IMR-90 (cell line): ENCODE measurements at regions not wholly inside any gene's neighbourhood (a gene's known extent, or its start where the extent isn't known, plus 50 kb on each side); places are given as distances from the start of the nearest gene placed in this dataset.

Experiments
- ATAC-seq: fragments of 200-7000 bp; cut with Tn5 transposase; 2 replicates; pipeline ENCODE4 v1.9.1; 2020; ENCODE audit warnings: low read depth, mild to moderate bottlenecking, moderate library complexity
- BruUV-seq: library from RNA; stranded (reverse); fragments of 400-500 nt; replicated peaks from 2 replicates; lab custom pipeline; 2021; lab: Mats Ljungman, UMichigan
- CTCF ChIA-PET: fragments of 300-600 bp; formaldehyde crosslinking; extraction: SDS; loops from one replicate; lab custom pipeline; 2021; ENCODE audit warnings: antibody characterized with exemption; lab: Yijun Ruan, JAX
- POLR2A ChIA-PET: fragments of 300-600 bp; sonication (Branson Sonifier 250); formaldehyde crosslinking; loops from one replicate; lab custom pipeline; 2022; ENCODE audit warnings: antibody characterized with exemption; ENCODE audit not compliant: unreplicated experiment; lab: Charles Lee
- DNase-seq: peaks from one replicate; pipeline ENCODE4 v3.0.0; 2013
- H2AFZ ChIP-seq: replicated peaks from 2 replicates; pipeline ENCODE3; 2013; ENCODE audit warnings: low read length, mild to moderate bottlenecking; ENCODE audit not compliant: poor library complexity
- H2AK5ac ChIP-seq: 2 replicates; pipeline ENCODE4 v1.6.1; 2013; ENCODE audit warnings: low read depth, low read length, inconsistent platforms
- H2AK9ac ChIP-seq: replicated peaks from 2 replicates; pipeline ENCODE3; 2013; ENCODE audit warnings: mild to moderate bottlenecking, low read depth, low read length, moderate library complexity; ENCODE audit not compliant: poor library complexity
- H2BK120ac ChIP-seq: 2 replicates; pipeline ENCODE4 v1.6.1; 2013; ENCODE audit warnings: low read depth, low read length, inconsistent platforms
- H2BK15ac ChIP-seq: 3 replicates; pipeline ENCODE4 v1.6.1; 2013; ENCODE audit warnings: low read depth, low read length, inconsistent platforms
- H2BK20ac ChIP-seq: 2 replicates; pipeline ENCODE4 v1.6.1; 2013; ENCODE audit warnings: low read depth, mild to moderate bottlenecking, inconsistent platforms, low read length, moderate library complexity
- H2BK5ac ChIP-seq: 2 replicates; pipeline ENCODE4 v1.6.1; 2013; ENCODE audit warnings: mild to moderate bottlenecking, low read depth, low read length, inconsistent platforms; ENCODE audit not compliant: poor library complexity, severe bottlenecking
- H3K14ac ChIP-seq: replicated peaks from 2 replicates; pipeline ENCODE4 v1.6.1; 2013; ENCODE audit warnings: low read depth, low read length, inconsistent platforms
- H3K18ac ChIP-seq: 2 replicates; pipeline ENCODE4 v1.6.1; 2013; ENCODE audit warnings: low read depth, low read length, control low read depth
- H3K23ac ChIP-seq: 2 replicates; pipeline ENCODE4 v1.6.1; 2013; ENCODE audit warnings: low read depth, low read length, inconsistent platforms
- H3K27ac ChIP-seq: 2 replicates; pipeline ENCODE4 v1.5.1; 2013; ENCODE audit warnings: mild to moderate bottlenecking, control low read depth, low read length; ENCODE audit not compliant: insufficient read depth
- H3K27me3 ChIP-seq: 2 replicates; pipeline ENCODE4 v1.6.1; 2013; ENCODE audit warnings: low read length; ENCODE audit not compliant: control insufficient read depth, insufficient read depth
- H3K36me3 ChIP-seq: 2 replicates; pipeline ENCODE4 v1.6.1; 2013; ENCODE audit warnings: low read length, mixed read lengths; ENCODE audit not compliant: control insufficient read depth, insufficient read depth
- H3K4ac ChIP-seq: 2 replicates; pipeline ENCODE4 v1.6.1; 2013; ENCODE audit warnings: low read depth, low read length, inconsistent platforms
- H3K4me1 ChIP-seq: 2 replicates; pipeline ENCODE4 v1.6.1; 2013; ENCODE audit warnings: low read length, mixed read lengths; ENCODE audit not compliant: control insufficient read depth, insufficient read depth
- H3K4me2 ChIP-seq: 2 replicates; pipeline ENCODE4 v1.6.1; 2013; ENCODE audit warnings: low read depth, mild to moderate bottlenecking, control low read depth, low read length, moderate library complexity
- H3K4me3 ChIP-seq: 2 replicates; pipeline ENCODE4 v1.5.1; 2013; ENCODE audit warnings: low read depth, mild to moderate bottlenecking, control low read depth, low read length, moderate library complexity; ENCODE audit not compliant: insufficient read depth
- H3K56ac ChIP-seq: 2 replicates; pipeline ENCODE4 v1.6.1; 2013; ENCODE audit warnings: low read length, inconsistent platforms; ENCODE audit not compliant: insufficient read depth; ENCODE audit errors: extremely low read depth
- H3K79me1 ChIP-seq, 2 experiments: 2 replicates each; pipeline ENCODE4 v1.6.1; 2013; ENCODE audit warnings: low read length in 2 of 2, inconsistent platforms in 1 of 2, low read depth in 1 of 2
- H3K9ac ChIP-seq: 2 replicates; pipeline ENCODE4 v1.6.1; 2013; ENCODE audit warnings: low read depth, low read length, control low read depth
- H3K9me1 ChIP-seq: 2 replicates; pipeline ENCODE4 v1.6.1; 2013; ENCODE audit warnings: low read length, inconsistent platforms; ENCODE audit not compliant: insufficient read depth
- H3K9me3 ChIP-seq: 2 replicates; pipeline ENCODE4 v1.6.1; 2013; ENCODE audit warnings: low read length; ENCODE audit not compliant: control insufficient read depth, insufficient read depth
- H4K20me1 ChIP-seq: 2 replicates; pipeline ENCODE4 v1.6.1; 2013; ENCODE audit warnings: low read length, inconsistent platforms; ENCODE audit not compliant: insufficient read depth
- H4K5ac ChIP-seq: 2 replicates; pipeline ENCODE4 v1.6.1; 2013; ENCODE audit warnings: mild to moderate bottlenecking, low read depth, low read length, control low read depth
- H4K8ac ChIP-seq, 2 experiments: 2 replicates each; pipeline ENCODE4 v1.6.1; 2013; ENCODE audit warnings: low read depth in 2 of 2, low read length in 2 of 2, control low read depth in 1 of 2, inconsistent platforms in 1 of 2
- H4K91ac ChIP-seq: 2 replicates; pipeline ENCODE4 v1.6.1; 2013; ENCODE audit warnings: low read depth, low read length, inconsistent platforms; ENCODE audit not compliant: insufficient read depth
- BHLHE40 ChIP-seq: fragments of 150-350 bp; IDR thresholded peaks from 2 replicates; pipeline ENCODE4 v1.6.1; 2016; ENCODE audit warnings: mild to moderate bottlenecking, low read depth, low read length
- CEBPB ChIP-seq: IDR thresholded peaks from 2 replicates; pipeline ENCODE4 v1.6.1; 2012; ENCODE audit warnings: low read depth, low read length, improper control_type of control experiment
- CHD1 ChIP-seq: IDR thresholded peaks from 2 replicates; pipeline ENCODE4 v1.6.1; 2012; ENCODE audit warnings: low read depth, low read length, improper control_type of control experiment
- FOS ChIP-seq: fragments of 150-350 bp; IDR thresholded peaks from 2 replicates; pipeline ENCODE4 v1.6.1; 2016; ENCODE audit warnings: low read depth, low read length
- MAFK ChIP-seq: IDR thresholded peaks from 2 replicates; pipeline ENCODE4 v1.6.1; 2012; ENCODE audit warnings: low read depth, low read length, improper control_type of control experiment
- MAZ ChIP-seq: IDR thresholded peaks from 2 replicates; pipeline ENCODE4 v1.6.1; 2012; ENCODE audit warnings: low read depth, mild to moderate bottlenecking, low read length, improper control_type of control experiment, moderate library complexity, borderline replicate concordance
- NFE2L2 ChIP-seq: fragments of 150-350 bp; IDR thresholded peaks from 2 replicates; pipeline ENCODE4 v1.6.1; 2016; ENCODE audit warnings: low read depth, mild to moderate bottlenecking, low read length
- POLR2A ChIP-seq: IDR thresholded peaks from 2 replicates; pipeline ENCODE4 v1.6.1; 2012; ENCODE audit warnings: mild to moderate bottlenecking, low read depth, low read length
- RAD21 ChIP-seq: IDR thresholded peaks from 2 replicates; pipeline ENCODE4 v1.6.1; 2012; ENCODE audit warnings: low read length, improper control_type of control experiment
- RFX5 ChIP-seq: IDR thresholded peaks from 2 replicates; pipeline ENCODE4 v1.8.0; 2012; ENCODE audit warnings: low read depth, mild to moderate bottlenecking, low read length, moderate library complexity
- SMC3 ChIP-seq: fragments of 150-350 bp; IDR thresholded peaks from 2 replicates; pipeline ENCODE4 v1.6.1; 2016; ENCODE audit warnings: low read depth, mild to moderate bottlenecking, antibody characterized with exemption, low read length, moderate library complexity
- whole genome bisulfite sequencing, 2 experiments: methylation state at CpG; one replicate each; pipeline versions ENCODE4 v1.1.5 to v1.1.7; 2013; ENCODE audit warnings: missing lambda C conversion rate in 2 of 2; ENCODE audit not compliant: insufficient read length in 1 of 2; ENCODE audit errors: extremely low coverage in 2 of 2; 5-methylcytosine and 5-hydroxymethylcytosine counted together
- dilution Hi-C: fragments of 300-500 bp; cut with HindIII; formaldehyde crosslinking; loops from one replicate; pipeline ENCODE4 v1.14.3; 2018; ENCODE audit warnings: low sequenced_read_pairs; ENCODE audit not compliant: unreplicated experiment
- in situ Hi-C: fragments of 300-500 bp; cut with MboI; formaldehyde crosslinking; loops from 3 replicates; pipeline ENCODE4 v1.14.3; 2019; ENCODE audit warnings: low sequenced_read_pairs, inconsistent platforms, mixed read lengths
- intact Hi-C: fragments of 100-400 bp; cut with micrococcal nuclease; formaldehyde crosslinking; loops from 2 replicates; pipeline ENCODE4 v1.10.0; 2022
- TF ChIP-seq, protein P1 (sequence below): fragments of 150-350 bp; IDR thresholded peaks from 2 replicates; pipeline ENCODE4 v1.6.1; 2017; ENCODE audit warnings: mild to moderate bottlenecking, antibody characterized with exemption, low read length, low read depth
- TF ChIP-seq, protein P2 (sequence below): conservative IDR thresholded peaks from 2 replicates; pipeline ENCODE4 v1.5.1; 2012; ENCODE audit warnings: mild to moderate bottlenecking, low read depth, low read length, improper control_type of control experiment

DNA sequence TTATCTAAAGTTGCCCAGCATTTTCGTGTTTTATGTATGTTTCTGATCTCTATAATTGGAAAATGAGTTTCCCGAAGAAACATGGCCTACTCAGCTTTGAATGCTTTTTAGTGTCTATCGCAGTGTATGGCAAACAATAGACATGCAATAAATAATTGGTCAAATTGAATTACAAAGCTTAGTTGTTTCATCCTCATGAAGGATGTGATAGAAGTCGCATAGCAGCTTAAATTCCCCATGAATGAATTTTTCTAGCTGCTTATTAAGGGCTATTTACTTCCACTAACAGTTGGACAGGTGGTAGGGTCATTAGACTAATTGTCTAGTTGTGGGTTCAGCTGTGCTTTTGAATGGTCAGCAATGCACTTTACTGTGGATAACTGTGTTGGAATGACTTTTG, 467.3 kb upstream of the MBL2 start:
- H3K79me1 ChIP-seq: no peaks in the 10 kb centered on the region
- ChIA-PET POLR2A (no interaction called here), CTCF (interaction anchor here (0.5 kb wide), 1 partner anchor 1930 kb away, joined by 3 read pairs; no protein-coding TSS in a partner anchor)
- H3K14ac ChIP-seq: no peak overlapping the region
- BruUV-seq: no TSS peak
- H3K27me3 ChIP-seq: no peaks in the 10 kb centered on the region
- no peak overlapping the region for H3K4me2 ChIP-seq
- H2AK5ac ChIP-seq: no peak overlapping the region
- H4K8ac ChIP-seq: no peak overlapping the region
- H3K9me3 ChIP-seq: no peaks in the 10 kb centered on the region
- dilution Hi-C loops: no loop called here
- ATAC-seq: no peak
- no peak overlapping the region for H4K5ac ChIP-seq
- no peak overlapping the region for H2BK20ac ChIP-seq
- H2BK15ac ChIP-seq: no peak overlapping the region
- no peak overlapping the region for H3K23ac ChIP-seq
- no peak overlapping the region for H3K4me3 ChIP-seq
- no peak overlapping the region for H3K18ac ChIP-seq
- H3K27ac ChIP-seq: no peak overlapping the region
- no peaks in the 10 kb centered on the region for H3K36me3 ChIP-seq
- H2BK120ac ChIP-seq: no peak overlapping the region
- H2BK5ac ChIP-seq: no peak overlapping the region
- no peak overlapping the region for H3K4ac ChIP-seq
- no peak overlapping the region for H2AK9ac ChIP-seq
- TF ChIP-seq CHD1 (no peak), SMC3 (no peak), RAD21 (no peak), FOS (no peak), NFE2L2 (no peak), POLR2A (no peak), BHLHE40 (no peak), MAZ (no peak), CEBPB (no peak), RFX5 (no peak), MAFK (no peak)
- TF ChIP-seq, protein P1, sequence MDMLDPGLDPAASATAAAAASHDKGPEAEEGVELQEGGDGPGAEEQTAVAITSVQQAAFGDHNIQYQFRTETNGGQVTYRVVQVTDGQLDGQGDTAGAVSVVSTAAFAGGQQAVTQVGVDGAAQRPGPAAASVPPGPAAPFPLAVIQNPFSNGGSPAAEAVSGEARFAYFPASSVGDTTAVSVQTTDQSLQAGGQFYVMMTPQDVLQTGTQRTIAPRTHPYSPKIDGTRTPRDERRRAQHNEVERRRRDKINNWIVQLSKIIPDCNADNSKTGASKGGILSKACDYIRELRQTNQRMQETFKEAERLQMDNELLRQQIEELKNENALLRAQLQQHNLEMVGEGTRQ: no peak
- TF ChIP-seq, protein P2, sequence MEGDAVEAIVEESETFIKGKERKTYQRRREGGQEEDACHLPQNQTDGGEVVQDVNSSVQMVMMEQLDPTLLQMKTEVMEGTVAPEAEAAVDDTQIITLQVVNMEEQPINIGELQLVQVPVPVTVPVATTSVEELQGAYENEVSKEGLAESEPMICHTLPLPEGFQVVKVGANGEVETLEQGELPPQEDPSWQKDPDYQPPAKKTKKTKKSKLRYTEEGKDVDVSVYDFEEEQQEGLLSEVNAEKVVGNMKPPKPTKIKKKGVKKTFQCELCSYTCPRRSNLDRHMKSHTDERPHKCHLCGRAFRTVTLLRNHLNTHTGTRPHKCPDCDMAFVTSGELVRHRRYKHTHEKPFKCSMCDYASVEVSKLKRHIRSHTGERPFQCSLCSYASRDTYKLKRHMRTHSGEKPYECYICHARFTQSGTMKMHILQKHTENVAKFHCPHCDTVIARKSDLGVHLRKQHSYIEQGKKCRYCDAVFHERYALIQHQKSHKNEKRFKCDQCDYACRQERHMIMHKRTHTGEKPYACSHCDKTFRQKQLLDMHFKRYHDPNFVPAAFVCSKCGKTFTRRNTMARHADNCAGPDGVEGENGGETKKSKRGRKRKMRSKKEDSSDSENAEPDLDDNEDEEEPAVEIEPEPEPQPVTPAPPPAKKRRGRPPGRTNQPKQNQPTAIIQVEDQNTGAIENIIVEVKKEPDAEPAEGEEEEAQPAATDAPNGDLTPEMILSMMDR: no peak
- no peaks in the 10 kb centered on the region for H3K4me1 ChIP-seq
- in situ Hi-C loops: no loop called here
- no peaks in the 10 kb centered on the region for H3K9me1 ChIP-seq
- no peak overlapping the region for H3K9ac ChIP-seq
- no peak overlapping the region for H2AFZ ChIP-seq
- H4K91ac ChIP-seq: no peak overlapping the region
- no peaks in the 10 kb centered on the region for H4K20me1 ChIP-seq
- H3K56ac ChIP-seq: no peak overlapping the region
- WGBS, 2 experiments: no CpG with 5 or more reads among the region's 4 CpGs
- no peak for DNase-seq
- intact Hi-C loops: no loop called here
